Mammary epithelial cell (primary cell): ENCODE measurements at regions not wholly inside any gene's neighbourhood (a gene's known extent, or its start where the extent isn't known, plus 50 kb on each side); places are given as distances from the start of the nearest gene placed in this dataset.

Experiments used
- EZH2 ChIP-seq: IDR thresholded peaks from 2 replicates; pipeline ENCODE4 v1.6.1; 2012; ENCODE audit warnings: low read length, inconsistent platforms, borderline replicate concordance
- TF ChIP-seq, protein P1 (sequence below), 2 donors: IDR thresholded peaks in 1 of 2; conservative IDR thresholded peaks in 1 of 2; 2 replicates each; pipeline ENCODE4 v1.5.1; 2011 to 2012; ENCODE audit warnings: inconsistent platforms in 2 of 2, low read length in 2 of 2, mild to moderate bottlenecking in 2 of 2, control low read depth in 1 of 2, low read depth in 1 of 2; ENCODE audit not compliant: insufficient read depth in 1 of 2; ENCODE audit errors: extremely low read depth in 1 of 2

DNA sequence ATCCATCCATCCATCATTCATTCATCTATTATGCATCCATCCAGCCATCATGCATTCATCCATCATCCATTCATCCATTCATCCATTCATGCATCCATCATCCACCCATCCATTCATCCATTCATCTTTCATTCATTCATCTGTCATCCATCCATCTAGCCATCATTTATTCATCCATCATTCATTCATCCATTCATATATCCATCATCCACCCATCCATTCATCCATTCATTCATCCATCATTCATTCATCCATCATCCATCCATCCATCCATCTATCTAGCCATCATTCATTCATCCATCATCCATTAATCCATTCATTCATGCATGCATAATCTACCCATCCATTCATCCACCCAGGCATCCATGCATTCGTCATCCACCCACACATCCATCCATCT lies 1450.3 kb downstream of the TBC1D22A start:
- TF ChIP-seq, protein P1, sequence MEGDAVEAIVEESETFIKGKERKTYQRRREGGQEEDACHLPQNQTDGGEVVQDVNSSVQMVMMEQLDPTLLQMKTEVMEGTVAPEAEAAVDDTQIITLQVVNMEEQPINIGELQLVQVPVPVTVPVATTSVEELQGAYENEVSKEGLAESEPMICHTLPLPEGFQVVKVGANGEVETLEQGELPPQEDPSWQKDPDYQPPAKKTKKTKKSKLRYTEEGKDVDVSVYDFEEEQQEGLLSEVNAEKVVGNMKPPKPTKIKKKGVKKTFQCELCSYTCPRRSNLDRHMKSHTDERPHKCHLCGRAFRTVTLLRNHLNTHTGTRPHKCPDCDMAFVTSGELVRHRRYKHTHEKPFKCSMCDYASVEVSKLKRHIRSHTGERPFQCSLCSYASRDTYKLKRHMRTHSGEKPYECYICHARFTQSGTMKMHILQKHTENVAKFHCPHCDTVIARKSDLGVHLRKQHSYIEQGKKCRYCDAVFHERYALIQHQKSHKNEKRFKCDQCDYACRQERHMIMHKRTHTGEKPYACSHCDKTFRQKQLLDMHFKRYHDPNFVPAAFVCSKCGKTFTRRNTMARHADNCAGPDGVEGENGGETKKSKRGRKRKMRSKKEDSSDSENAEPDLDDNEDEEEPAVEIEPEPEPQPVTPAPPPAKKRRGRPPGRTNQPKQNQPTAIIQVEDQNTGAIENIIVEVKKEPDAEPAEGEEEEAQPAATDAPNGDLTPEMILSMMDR (conservative IDR thresholded peaks at IDR 0.05 in 1 of 2, IDR thresholded peaks at IDR 0.05 in 1 of 2; ENCODE audit: extremely low read depth in 1 of 2, insufficient read depth in 1 of 2, low read depth in 1 of 2, low read length in 2 of 2): no peak
- TF ChIP-seq EZH2: no peak
